Activated CD8-positive, alpha-beta T cell treated with anti-CD3 and anti-CD28 coated beads for 36 hours (primary cell): ENCODE measurements at regions not wholly inside any gene's neighbourhood (a gene's known extent, or its start where the extent isn't known, plus 50 kb on each side); places are given as distances from the start of the nearest gene placed in this dataset.

Source experiments
- ATAC-seq: fragments of 200-7000 bp; cut with Tn5 transposase; one replicate; pipeline ENCODE4 v1.10.0; 2021; ENCODE audit warnings: mild to moderate bottlenecking, moderate library complexity
- CTCF ChIA-PET: fragments of 350-600 bp; sonication (Branson Sonifier 250); formaldehyde crosslinking; loops from one replicate; lab custom pipeline; 2021; ENCODE audit warnings: antibody characterized with exemption; lab: Charles Lee
- POLR2A ChIA-PET: fragments of 350-600 bp; sonication (Branson Sonifier 250); formaldehyde crosslinking; loops from one replicate; lab custom pipeline; 2021; ENCODE audit warnings: antibody characterized with exemption; lab: Charles Lee
- DNase-seq: peaks from one replicate; pipeline ENCODE4 v3.0.0-alpha.2; 2020
- H3K27ac Mint-ChIP-seq: one replicate; pipeline ENCODE4 v1.8.0; 2021; ENCODE audit warnings: mild to moderate bottlenecking, mixed read lengths
- H3K27me3 Mint-ChIP-seq: one replicate; pipeline ENCODE4 v1.8.0; 2021; ENCODE audit warnings: mixed read lengths
- H3K36me3 Mint-ChIP-seq: one replicate; pipeline ENCODE4 v1.8.0; 2021; ENCODE audit warnings: low read depth, mixed read lengths
- H3K4me1 Mint-ChIP-seq: one replicate; pipeline ENCODE4 v1.8.0; 2021; ENCODE audit warnings: low read depth, mixed read lengths
- H3K4me3 Mint-ChIP-seq: one replicate; pipeline ENCODE4 v1.8.0; 2021; ENCODE audit warnings: mild to moderate bottlenecking, moderate library complexity, mixed read lengths
- H3K9me3 Mint-ChIP-seq: one replicate; pipeline ENCODE4 v1.8.0; 2021; ENCODE audit warnings: mixed read lengths
- intact Hi-C: fragments of 100-400 bp; cut with micrococcal nuclease; formaldehyde crosslinking; loops from one replicate; pipeline ENCODE4 v1.10.0; 2022
- TF ChIP-seq, protein P1 (sequence below): fragments of 200-600 bp; IDR thresholded peaks from one replicate; pipeline ENCODE4 v1.8.0; 2022; ENCODE audit warnings: antibody characterized with exemption, mild to moderate bottlenecking

DNA sequence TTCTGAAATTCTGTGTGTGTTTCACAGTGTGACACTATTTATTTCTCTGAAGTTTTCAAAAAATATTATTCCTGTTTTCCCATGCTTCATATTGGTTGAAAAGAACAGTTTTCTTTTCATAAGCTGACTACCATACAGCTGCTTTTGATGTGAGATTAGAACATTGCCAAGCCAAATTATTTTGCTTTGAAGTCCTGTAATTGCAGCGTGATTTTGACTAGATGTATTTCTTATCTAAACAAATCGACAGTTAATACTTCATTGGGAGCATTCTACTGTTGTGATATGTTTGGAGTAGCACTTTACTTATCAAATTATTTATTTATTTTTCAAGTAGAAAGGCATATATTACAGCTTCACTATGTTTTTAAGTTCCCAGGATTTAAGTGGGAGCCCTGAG lies 132.0 kb downstream of the DACT1 start:
- intact Hi-C loops = no loop called here
- Mint-ChIP-seq H3K36me3 (no peaks in the 10 kb centered on the region), H3K9me3 (no peaks in the 10 kb centered on the region), H3K4me3 (no peak overlapping the region), H3K27me3 (no peaks in the 10 kb centered on the region), H3K4me1 (no peaks in the 10 kb centered on the region), H3K27ac (no peak overlapping the region)
- no peak for ATAC-seq
- no peak for DNase-seq
- TF ChIP-seq, protein P1, sequence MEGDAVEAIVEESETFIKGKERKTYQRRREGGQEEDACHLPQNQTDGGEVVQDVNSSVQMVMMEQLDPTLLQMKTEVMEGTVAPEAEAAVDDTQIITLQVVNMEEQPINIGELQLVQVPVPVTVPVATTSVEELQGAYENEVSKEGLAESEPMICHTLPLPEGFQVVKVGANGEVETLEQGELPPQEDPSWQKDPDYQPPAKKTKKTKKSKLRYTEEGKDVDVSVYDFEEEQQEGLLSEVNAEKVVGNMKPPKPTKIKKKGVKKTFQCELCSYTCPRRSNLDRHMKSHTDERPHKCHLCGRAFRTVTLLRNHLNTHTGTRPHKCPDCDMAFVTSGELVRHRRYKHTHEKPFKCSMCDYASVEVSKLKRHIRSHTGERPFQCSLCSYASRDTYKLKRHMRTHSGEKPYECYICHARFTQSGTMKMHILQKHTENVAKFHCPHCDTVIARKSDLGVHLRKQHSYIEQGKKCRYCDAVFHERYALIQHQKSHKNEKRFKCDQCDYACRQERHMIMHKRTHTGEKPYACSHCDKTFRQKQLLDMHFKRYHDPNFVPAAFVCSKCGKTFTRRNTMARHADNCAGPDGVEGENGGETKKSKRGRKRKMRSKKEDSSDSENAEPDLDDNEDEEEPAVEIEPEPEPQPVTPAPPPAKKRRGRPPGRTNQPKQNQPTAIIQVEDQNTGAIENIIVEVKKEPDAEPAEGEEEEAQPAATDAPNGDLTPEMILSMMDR = no peak
- ChIA-PET POLR2A (no interaction called here), CTCF (no interaction called here)

DNA sequence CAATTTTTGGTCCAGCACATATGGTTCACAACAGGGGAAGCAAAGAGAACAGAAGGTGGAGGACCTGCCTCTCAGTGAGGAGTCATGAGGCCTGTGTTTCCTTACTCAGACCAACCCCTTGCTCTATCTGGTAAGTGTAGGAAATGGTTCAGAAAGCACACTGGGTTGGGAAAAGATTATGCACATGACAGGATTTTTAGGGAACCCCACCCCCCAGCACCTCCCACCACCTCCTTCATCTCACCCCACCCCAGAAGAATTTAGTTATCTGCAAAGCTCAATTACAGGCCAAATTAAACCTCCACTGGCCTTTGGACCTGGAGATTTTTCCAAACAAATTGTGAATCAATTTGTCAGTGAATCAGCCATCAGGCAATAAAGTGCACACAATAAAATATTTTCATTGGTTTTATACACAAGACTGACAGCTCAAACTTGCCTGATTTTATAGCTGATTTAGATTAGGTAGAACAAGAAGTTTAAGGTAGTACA lies 132.8 kb downstream of the DACT1 start:
- Mint-ChIP-seq H3K36me3 (no peaks in the 10 kb centered on the region), H3K9me3 (no peaks in the 10 kb centered on the region), H3K27ac (no peak overlapping the region), H3K4me1 (no peaks in the 10 kb centered on the region), H3K4me3 (no peak overlapping the region), H3K27me3 (no peaks in the 10 kb centered on the region)
- ATAC-seq = no peak
- ChIA-PET POLR2A (no interaction called here), CTCF (no interaction called here)
- no peak for DNase-seq
- TF ChIP-seq, protein P1 = no peak
- intact Hi-C loops = no loop called here

DNA sequence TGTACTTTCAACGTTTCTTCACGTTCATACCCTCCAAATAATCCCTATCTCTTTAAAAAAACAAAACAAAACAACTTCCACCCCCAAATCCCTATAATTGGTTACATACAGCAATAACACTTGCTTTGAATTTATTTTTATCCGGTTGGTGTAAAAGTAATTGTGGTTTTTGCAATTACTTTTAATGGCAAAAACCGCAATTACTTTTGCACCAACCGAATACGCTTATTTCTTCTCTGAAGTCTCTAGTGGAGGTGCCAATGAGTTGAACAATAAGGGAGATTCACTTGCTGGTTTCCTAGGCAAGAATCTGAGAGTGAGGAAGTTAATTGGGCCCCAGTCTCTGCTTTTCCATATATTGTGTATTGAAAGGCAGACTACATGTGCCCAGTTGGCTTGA lies 133.3 kb downstream of the DACT1 start:
- Mint-ChIP-seq H3K4me3 (no peak overlapping the region), H3K27me3 (no peaks in the 10 kb centered on the region), H3K27ac (no peak overlapping the region), H3K9me3 (no peaks in the 10 kb centered on the region), H3K4me1 (no peaks in the 10 kb centered on the region), H3K36me3 (no peaks in the 10 kb centered on the region)
- ATAC-seq (no peak), DNase-seq (no peak)
- intact Hi-C loops = no loop called here
- POLR2A ChIA-PET = no interaction called here
- TF ChIP-seq, protein P1 = no peak
- CTCF ChIA-PET = no interaction called here

DNA sequence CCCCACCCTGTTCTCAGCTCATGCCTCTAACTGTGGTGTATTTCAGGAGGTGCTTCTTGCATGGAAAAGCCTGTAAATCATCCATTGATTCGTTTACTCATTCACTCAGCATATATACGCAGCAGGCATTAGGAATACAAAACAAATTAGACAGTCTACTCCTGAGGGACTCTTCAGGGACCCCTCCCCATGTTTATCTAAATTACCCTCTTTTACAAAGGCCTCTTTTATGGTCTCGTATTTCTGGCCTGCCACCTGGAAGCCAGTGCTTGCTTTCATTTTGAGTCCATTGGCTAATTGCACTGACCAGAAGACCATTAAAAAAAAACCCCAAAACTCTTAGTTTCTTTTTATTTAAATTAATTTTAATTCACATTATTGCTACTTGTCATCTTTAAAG lies 134.4 kb downstream of the DACT1 start:
- ChIA-PET POLR2A (no interaction called here), CTCF (no interaction called here)
- ATAC-seq = no peak
- Mint-ChIP-seq H3K27me3 (no peaks in the 10 kb centered on the region), H3K27ac (no peak overlapping the region), H3K4me1 (no peaks in the 10 kb centered on the region), H3K9me3 (no peaks in the 10 kb centered on the region), H3K36me3 (no peaks in the 10 kb centered on the region), H3K4me3 (no peak overlapping the region)
- DNase-seq = no peak
- TF ChIP-seq, protein P1 = no peak
- intact Hi-C loops = no loop called here

DNA sequence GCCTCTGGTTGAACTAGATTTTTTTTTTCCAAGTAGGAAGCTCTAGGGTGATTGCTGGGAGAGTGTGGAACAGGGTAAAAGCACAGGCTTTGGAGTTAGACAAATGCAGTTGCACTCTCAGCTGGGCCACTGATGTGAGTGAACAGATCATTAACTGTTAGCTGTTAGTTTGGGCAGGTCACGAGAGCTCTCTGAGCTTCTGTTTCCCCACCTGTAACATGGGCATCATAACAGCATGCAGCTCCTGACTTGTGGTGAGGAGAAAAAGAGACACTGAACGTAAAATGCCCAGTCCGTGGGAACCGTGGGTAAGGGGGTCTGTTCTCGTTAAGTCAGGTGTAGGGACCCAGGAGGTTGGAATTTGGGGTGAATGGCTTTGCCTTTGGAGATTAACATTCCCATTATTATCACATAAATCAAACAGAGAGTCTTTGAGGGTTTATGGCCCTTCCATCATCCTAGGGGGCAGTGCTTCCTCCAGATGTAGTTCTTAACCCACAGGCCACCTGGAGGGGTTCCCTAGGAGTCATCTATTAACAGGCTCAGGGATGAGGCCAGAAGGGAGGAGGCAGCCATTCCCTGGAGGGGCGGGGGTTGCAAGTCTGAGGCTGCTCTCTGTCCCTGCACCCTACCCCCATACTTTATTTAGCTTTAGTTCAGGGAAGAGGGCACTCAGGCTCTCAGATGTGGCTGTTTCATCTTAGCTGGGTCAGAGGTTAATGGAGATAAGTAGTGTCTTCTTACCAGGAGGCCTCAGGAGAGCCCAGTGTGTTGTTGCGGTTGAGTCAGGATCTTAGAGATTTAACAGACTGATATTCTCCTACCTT lies 135.2 kb downstream of the DACT1 start:
- Mint-ChIP-seq H3K36me3 (no peaks in the 10 kb centered on the region), H3K4me3 (no peak overlapping the region), H3K9me3 (no peaks in the 10 kb centered on the region), H3K27ac (no peak overlapping the region), H3K27me3 (no peaks in the 10 kb centered on the region), H3K4me1 (no peaks in the 10 kb centered on the region)
- DNase-seq = no peak
- intact Hi-C loops = no loop called here
- ChIA-PET POLR2A (interaction anchor here (0.6 kb wide), 1 partner anchor 28 kb away, joined by 3 read pairs; no protein-coding TSS in a partner anchor), CTCF (no interaction called here)
- TF ChIP-seq, protein P1 = no peak
- ATAC-seq = no peak
